ENCODE measurements at regions not wholly inside any gene's neighbourhood (a gene's known extent, or its start where the extent isn't known, plus 50 kb on each side); places are given as distances from the start of the nearest gene placed in this dataset.

- no peak for TF ChIP-seq CTCF (IDR thresholded peaks at IDR 0.05; ENCODE audit: borderline replicate concordance, extremely low read depth, low read length, poor library complexity, severe bottlenecking)
- no peak for TF ChIP-seq EZH2 (IDR thresholded peaks at IDR 0.05; ENCODE audit: borderline replicate concordance, low read depth, low read length, severe bottlenecking)
These were observed 345.3 kb upstream of the ZFP64 start for GRCh38 chr20:52536841-52537400.
